ENCODE measurements at regions not wholly inside any gene's neighbourhood (a gene's known extent, or its start where the extent isn't known, plus 50 kb on each side); places are given as distances from the start of the nearest gene placed in this dataset.

GRCh38 chr3:26029321-26029720, 239.4 kb downstream of the OXSM start:
- WGBS (ENCODE audit: low lambda C conversion rate): 0% methylated on average over 2 of the region's 2 CpGs
- BruUV-seq (replicated peaks): no TSS peak

More at GRCh38 chr3:26029321-26029720, 239.4 kb downstream of the OXSM start:
- in situ Hi-C loops (cut with HindIII; ENCODE audit: extremely low pct_ligation_motif_present, low pct_unique_long_range_greater_than_20kb): no loop called here
- Histone ChIP-seq H3K36me3 (replicated peaks in 1 of 2; ENCODE audit: control insufficient read depth in 1 of 2, insufficient read depth in 2 of 2, low read length in 2 of 2) (no peaks in the 10 kb centered on the region), H4K20me1 (ENCODE audit: insufficient read depth, low read length) (no peaks in the 10 kb centered on the region), H3K4me1 (ENCODE audit: insufficient read depth, low read length) (no peaks in the 10 kb centered on the region), H3K4me3 (replicated peaks in 1 of 3; ENCODE audit: insufficient read depth in 1 of 3, low read depth in 2 of 3, low read length in 3 of 3) (no peak overlapping the region), H3K27ac (ENCODE audit: extremely low read length, insufficient read depth, low read length) (no peak overlapping the region), H2AFZ (ENCODE audit: low read length) (no peak overlapping the region), H3K4me2 (ENCODE audit: low read depth, low read length) (no peak overlapping the region), H3K79me2 (ENCODE audit: insufficient read depth, low read length) (no peaks in the 10 kb centered on the region), H3K27me3 (ENCODE audit: control insufficient read depth in 1 of 2, insufficient read depth in 2 of 2, low read length in 2 of 2) (no peaks in the 10 kb centered on the region), H3K9ac (ENCODE audit: insufficient read depth, low read depth, low read length) (no peak overlapping the region), H3K9me3 (ENCODE audit: low read length) (peaks cover 59% of the 10 kb centered on the region)
- ATAC-seq (no peak), FAIRE-seq (no peak), DNase-seq (ENCODE audit: low spot score) (no peak)
- no peak for TF ChIP-seq ZNF333 (CRISPR knock-in tag; IDR thresholded peaks at IDR 0.05; ENCODE audit: borderline replicate concordance)
- no peak for TF ChIP-seq CBX2 (IDR thresholded peaks at IDR 0.05; ENCODE audit: low read depth, low read length)
- no peak for TF ChIP-seq CBX2 (CRISPR knock-in tag; IDR thresholded peaks at IDR 0.05; ENCODE audit: low read depth)
- no peak for TF ChIP-seq KMT2B (CRISPR knock-in tag; IDR thresholded peaks at IDR 0.05)
- no peak for TF ChIP-seq SAP130 (CRISPR knock-in tag; IDR thresholded peaks at IDR 0.05; ENCODE audit: low read depth)
- TF ChIP-seq ZNF431 (CRISPR knock-in tag; IDR thresholded peaks at IDR 0.05; ENCODE audit: borderline replicate concordance, low read depth): no peak
- no peak for TF ChIP-seq NR2F2 (IDR thresholded peaks at IDR 0.05; ENCODE audit: borderline replicate concordance, low read depth)
- TF ChIP-seq ZNF33B (CRISPR knock-in tag; IDR thresholded peaks at IDR 0.05): no peak
- TF ChIP-seq TARDBP (CRISPR knock-in tag; IDR thresholded peaks at IDR 0.05): no peak
- TF ChIP-seq RBAK (CRISPR knock-in tag; IDR thresholded peaks at IDR 0.05): no peak
- no peak for TF ChIP-seq ZNF331 (CRISPR knock-in tag; IDR thresholded peaks at IDR 0.05)
- TF ChIP-seq POLR2G (IDR thresholded peaks at IDR 0.05; ENCODE audit: low read depth, low read length): no peak
- no peak for TF ChIP-seq ZNF367 (CRISPR knock-in tag; IDR thresholded peaks at IDR 0.05; ENCODE audit: borderline replicate concordance)
- TF ChIP-seq KIAA2018 (CRISPR knock-in tag; IDR thresholded peaks at IDR 0.05; ENCODE audit: borderline replicate concordance): no peak
- TF ChIP-seq CENPX (CRISPR knock-in tag; IDR thresholded peaks at IDR 0.05): no peak
- no peak for TF ChIP-seq CBX1 (IDR thresholded peaks at IDR 0.05; ENCODE audit: low read depth)
- TF ChIP-seq CERS6 (CRISPR knock-in tag; IDR thresholded peaks at IDR 0.05): no peak
- no peak for TF ChIP-seq RXRA (CRISPR knock-in tag; IDR thresholded peaks at IDR 0.05)
- intact Hi-C loops (cut with micrococcal nuclease; ENCODE audit: unreplicated experiment): no loop called here
- POLR2A ChIA-PET: no interaction called here
- CTCF ChIA-PET (ENCODE audit: low intra/inter-chr PET ratio, low total read pairs): no interaction called here

All from HepG2 (cell line).